ENCODE measurements at regions not wholly inside any gene's neighbourhood (a gene's known extent, or its start where the extent isn't known, plus 50 kb on each side); places are given as distances from the start of the nearest gene placed in this dataset.
"Not testable (repeated sequence)": the region's sequence is repeated elsewhere in the genome, so short reads cannot be mapped to it uniquely, and the experiment has no call there.

DNA sequence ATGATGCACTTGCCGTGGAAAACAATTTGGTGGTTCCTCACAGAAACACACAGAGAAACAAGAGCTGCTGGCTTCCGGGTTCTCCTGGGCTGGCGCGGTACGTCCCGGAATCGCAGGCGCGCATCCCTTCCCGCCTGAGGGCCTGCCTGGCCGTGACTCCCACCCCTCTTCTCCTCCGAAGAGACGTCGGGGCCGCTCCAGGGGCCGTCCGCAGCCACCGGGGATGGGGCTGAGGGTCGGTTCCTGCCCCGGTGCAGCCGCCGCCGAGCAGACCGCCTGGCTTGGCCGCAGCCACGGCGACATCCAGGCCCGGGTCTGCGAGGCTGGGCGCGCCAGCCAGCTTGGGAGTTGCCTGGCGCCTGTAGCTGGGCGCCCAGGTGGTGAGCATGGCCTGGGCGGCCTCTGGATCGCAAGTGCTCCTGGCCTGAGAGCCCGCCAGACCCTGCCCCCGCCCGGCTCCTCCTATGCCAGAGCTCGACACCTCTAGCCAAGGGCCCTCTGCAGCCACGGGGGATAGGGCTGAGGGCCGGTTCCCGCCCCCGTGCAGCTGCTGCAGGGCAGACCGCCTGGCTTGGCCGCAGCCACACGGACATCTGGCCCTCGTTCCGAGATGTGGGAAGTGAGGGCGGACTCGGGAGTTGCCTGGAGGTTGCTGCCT, 1647.5 kb downstream of the SPATA31A7 start:
- DNase-seq = not testable (repeated sequence)

DNA sequence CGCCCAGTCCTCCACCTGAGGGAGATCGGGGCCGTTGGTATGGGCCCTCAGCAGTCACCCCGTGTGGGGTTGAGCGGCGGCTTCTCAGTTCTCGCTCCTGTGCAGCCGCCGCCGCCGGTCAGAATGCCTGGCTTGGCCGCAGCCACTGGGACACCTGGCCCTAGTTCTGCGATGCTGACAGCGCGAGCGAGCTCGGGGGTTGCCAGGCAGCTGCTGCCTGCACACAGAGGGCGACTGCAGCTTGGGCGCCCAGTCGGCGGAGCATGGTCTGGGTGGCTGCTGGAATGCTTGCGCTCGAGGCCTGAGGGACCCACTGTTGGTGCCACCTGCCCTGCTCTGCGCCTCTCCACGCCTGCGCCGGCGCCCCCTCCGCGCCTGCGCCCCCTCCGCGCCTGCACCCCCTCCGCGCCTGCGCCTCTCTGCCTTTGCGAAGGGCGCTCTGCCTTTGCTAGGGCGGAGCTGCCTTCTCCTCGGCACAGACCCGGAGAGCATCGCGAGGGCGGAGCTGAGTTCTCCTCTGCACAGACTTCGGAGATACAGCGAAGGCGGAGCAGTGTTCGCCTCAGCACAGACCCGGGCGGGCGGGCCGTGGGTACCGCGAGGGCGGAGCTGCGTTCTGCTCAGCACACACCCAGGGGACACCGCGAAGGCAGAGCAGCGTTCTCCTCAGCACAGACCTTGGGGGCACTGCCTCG, 1648.3 kb downstream of the SPATA31A7 start:
- peak; percentile 90 to 91 for DNase-seq

DNA sequence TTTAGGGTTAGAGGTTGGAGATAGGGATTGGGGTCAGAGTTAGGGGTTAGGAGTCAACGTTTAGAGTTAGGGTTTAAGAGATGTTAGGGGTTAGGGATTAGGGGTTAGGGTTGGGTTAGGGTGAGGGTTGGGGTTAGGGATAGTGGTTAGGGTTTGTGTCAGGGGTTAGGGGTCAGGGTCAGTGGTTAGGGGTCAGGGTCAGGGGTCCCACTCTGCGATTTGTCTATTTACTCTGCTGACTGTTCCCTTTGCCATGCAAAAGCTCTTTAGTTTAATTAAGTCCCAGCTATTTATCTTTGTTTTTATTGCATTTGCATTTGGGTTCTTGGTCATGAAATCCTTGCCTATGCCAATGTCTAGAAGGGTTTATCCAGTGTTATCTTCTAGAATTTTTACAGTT, 1649.3 kb downstream of the SPATA31A7 start:
- not testable (repeated sequence) for DNase-seq

DNA sequence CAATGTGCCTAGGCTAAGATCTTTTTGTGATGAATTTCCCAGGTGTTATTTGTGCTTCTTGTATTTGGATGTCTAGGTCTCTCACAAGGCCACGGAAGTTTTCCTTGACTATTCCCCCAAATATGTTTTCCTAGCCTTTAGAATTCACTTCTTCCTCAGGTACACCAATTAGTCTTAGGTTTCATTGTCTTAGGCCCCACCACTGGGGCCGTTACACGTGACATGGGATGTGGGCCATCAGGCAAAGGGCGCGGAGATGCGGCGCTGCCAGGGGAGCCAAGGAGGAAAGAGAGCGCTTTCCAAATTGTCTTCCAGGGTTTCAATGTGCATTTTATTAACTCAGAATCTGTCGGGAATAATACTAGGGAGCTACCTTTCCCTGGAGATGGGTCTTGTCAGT, 1653.3 kb downstream of the SPATA31A7 start:
- DNase-seq = not testable (repeated sequence)

DNA sequence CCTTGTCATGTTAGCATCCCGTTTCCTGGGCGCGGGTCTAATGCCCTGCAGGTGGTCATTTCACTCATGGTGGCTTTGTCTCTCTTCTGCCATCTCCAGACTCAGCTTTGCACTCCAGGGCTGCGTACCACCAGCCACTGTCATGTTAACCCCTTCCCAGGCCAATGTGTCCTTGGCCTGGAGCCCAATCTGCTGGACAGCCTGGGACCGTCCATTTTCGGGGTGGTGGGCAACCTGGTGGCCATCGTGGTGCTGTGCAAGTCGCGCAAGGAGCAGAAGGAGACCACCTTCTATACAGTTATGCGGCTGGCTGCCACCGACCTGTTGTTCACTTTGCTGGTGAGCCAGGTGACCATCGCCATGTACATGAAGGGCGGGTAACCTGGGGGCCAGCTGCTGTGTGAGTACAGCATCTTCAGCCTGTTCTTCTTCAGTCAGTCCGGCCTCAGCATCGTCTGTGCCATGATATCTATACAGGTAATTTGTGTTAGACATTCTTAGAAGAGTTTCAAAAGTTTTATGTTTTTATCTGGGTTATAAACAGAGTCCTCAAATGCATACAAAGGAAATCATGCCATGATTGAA, 1654.0 kb downstream of the SPATA31A7 start:
- not testable (repeated sequence) for DNase-seq

DNA sequence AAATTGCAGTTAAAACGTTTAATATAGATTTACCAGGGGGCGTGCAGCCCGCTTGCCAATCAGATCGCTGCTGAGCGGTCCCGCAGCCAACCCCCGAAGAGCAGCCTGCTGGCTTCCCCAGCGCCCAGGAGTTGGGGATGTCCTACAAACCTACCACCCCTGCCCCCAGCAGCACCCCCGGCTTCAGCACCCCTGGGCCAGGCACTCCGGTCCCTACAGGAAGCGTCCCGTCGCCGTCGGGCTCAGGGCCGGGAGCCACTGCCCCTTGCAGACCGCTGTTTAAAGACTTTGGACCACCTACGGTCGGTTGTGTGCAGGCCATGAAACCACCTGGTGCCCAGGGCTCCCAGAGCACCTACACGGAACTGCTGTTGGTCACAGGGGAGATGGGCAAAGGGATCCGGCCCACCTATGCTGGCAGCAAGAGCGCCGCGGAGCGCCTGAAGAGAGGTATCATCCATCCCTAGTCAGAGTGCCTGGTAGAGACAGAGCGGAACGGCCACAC, 1654.9 kb downstream of the SPATA31A7 start:
- DNase-seq = not testable (repeated sequence)

DNA sequence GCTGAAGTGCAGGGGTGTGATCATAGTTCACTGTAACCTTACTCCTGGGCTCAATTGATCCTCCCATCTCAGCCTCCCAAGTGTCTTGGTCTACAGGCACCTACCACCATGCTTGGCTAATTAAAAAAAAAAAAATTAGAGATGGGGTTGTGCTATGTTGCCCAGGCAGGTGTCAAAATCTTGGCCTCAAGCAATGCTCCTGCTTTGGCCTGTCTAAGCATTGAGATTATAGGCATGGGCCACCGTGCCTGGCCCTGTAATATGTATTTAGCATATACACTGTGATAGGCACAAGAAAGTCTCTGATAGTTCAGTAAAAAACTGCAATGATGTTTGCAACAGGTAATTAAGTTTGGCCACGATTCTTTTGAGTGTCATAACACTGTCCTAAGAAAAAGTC, 1658.4 kb downstream of the SPATA31A7 start:
- DNase-seq = not testable (repeated sequence)

DNA sequence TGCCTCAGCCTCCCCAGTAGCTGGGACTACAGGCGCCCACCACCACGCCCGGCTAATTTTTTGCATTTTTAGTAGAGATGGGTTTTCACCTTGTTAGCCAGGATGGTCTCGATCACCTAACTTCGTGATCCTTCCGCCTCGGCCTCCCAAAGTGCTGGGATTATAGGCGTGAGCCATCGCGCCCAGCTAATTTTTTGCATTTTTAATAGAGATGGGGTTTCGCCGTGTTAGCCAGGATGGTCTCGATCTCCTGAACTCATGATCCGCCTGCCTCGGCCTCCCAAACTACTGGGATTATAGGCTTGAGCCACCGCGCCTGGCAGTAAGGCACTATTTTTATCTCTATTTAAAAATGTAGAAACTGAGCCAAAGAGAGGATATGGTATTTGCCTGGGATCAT, 1660.2 kb downstream of the SPATA31A7 start:
- not testable (repeated sequence) for DNase-seq

DNA sequence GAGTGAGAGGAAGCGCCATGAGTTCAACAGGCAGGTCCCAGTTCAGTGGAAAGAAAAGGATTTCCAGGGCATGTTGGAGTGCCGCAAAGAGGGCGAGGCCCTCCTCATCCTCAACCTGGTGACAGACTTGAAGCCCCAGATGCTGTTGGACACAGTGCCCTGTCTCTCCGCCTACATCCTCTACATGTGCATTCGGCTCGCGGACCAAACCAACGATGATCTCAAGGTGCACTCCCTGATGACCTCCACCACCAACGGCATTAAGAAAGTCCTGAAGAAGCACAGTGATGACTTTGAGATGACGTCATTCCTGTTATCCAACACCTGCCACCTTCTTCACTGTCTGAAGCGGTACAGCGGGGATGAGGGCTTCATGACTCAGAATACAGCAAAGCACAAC, 1667.4 kb downstream of the SPATA31A7 start:
- not testable (repeated sequence) for DNase-seq

DNA sequence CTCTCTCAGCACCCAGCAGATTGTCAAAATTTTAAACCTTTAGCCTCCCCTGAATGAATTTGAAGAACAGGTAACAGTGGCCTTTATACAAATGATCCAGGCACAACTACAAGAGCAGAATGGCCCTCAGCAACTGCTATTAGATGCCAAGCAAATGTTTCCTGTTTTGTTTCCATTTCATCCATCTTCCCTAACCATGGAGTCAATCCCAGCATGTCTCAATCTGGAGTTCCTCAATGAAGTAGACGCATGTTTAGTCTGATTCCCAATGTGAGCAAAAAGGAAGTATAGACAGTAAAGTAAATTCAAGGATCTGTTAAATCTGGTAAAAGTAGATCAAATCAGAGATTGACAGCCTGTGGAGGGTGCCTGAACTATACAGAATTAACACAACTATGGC, 1668.4 kb downstream of the SPATA31A7 start:
- DNase-seq = not testable (repeated sequence)

DNA sequence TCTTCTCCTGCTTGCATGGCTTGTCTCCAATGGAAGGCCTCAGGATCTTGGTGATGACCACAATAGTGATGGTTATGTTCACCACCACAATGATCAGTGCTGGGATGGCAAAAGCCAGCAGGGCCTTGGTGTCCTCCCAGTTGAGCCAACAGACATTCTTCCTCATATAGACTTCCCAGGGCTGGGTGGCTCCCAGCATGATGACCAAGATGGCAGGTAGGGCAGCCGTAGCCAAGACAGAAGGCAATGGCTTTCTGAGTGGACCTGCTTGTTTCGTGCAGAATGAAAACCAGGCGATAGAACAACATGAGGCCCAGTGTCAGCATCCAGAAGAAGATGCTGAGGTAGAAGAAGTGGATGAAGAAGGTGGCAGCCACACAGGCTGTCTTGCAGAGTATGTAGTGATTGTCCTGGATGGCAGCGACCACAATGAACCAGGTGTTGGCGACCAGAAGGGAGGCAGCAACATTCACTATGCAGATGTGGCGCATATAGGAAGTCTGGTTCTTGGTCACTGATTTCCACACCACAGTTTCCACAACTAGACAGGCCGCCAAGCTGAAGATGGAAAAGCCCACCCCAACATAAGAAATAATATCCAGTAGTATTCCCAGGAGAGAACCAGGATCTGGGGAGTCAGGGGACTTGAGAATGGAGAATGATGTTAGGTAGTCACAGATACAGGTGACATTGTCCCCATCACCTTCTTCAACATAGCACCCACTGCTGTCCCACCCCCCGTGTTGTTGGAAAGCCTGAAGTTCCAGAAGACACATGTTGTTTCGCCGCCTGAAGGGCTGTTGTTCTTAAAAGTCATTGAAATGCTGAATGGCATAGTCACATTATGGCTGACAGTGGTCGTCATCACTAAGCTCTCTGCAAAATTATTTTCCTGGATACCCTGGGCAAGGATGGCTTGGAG, 1671.4 kb downstream of the SPATA31A7 start:
- not testable (repeated sequence) for DNase-seq

DNA sequence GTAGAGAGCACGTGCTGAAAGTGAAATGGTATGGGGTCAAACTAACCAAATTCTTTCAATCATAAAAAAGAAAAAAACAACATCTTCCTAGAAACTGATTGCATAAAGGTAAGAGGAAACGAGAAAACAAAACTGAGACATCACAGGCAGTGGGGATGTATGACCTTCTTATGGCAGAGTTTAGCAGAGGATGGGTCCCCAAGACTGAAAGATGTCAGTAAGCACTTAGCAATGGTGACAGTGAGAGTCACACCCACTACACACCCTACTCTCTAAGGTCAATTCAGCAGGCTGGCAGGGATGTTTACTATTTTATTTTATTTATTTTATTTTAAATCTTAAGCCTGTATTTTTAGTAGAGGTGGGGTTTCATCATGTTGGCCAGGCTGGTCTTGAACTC, 1672.3 kb downstream of the SPATA31A7 start:
- DNase-seq = not testable (repeated sequence)

DNA sequence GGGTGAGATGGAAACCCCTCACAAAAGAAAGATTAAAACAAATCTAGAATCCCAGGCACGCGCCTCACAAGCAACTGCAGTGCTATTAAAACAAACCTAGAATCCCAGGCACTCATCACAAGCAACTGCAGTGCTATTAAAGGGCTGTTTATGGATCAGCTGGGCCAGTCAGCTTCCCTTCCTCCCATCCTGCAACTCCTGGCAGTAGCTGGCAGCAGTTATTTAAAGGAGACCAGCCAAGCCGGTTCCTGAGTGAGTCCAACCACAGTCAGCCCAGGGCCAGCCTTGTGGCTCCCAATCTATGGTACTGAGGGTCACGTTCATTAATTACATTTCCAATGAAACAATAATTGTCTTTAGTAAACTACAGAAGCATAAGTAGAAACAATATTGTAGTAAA, 1673.5 kb downstream of the SPATA31A7 start:
- DNase-seq = not testable (repeated sequence)

DNA sequence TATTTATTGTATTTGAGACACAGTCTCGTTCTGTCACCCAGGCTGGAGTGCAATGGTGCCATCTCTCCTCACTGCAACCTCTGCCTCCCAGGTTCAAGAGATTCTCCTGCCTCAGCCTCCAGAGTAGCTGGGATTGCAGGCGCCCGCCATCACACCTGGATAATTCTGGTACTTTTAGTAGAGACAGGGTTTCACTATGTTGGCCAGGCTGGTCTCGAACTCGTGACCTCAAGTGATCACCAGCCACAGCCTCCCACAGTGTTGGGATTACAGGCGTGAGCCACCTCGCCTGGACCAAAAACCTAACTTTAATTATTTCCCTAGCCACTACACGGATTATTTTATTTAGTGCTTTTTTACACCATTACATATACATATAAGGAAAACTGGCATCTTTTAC, 1674.0 kb downstream of the SPATA31A7 start:
- DNase-seq = not testable (repeated sequence)

DNA sequence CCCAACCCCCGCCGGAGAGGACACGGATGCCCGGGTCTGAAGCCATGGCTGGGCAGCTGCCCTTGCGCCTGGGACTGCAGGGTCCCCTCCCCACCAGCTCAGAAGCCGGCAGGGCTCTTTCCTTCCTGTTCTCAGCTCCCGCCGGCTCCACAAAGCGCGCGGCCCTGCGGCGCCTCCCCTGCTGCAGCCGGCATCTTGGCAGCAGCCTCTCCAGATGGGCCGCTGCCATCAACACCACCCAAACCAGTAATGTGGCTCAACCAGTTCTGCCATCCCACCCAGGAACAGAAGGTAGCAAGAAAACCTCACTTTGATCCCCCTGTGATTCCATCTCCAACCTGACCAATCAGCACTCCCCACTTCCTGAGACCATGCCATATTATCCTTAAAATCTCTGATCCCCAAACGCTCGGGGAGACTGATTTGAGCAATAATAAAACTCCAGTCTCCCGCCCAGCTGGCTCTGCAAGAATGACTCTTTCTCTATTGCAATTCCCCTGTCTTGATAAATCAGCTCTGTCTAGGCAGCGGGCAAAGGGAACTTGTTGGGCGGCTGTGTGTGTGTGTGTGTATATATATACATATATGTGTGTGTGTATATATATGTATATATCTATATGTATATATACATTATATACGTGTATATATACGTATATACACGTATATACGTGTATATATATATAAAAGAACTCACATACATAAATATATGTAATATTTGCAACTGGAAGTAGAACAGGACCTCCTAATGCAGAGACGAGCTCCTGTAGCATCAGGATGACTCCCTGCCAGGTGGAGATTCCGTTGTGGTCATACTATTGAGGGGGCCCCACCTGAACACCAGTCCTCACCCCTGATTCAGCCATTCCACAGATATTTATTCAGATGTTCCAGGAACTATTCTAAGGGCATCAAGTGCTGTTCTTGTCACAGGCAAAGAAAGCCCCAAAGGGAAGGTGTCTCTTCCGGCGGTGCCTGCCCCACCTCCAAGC, 1674.9 kb downstream of the SPATA31A7 start:
- not testable (repeated sequence) for DNase-seq

DNA sequence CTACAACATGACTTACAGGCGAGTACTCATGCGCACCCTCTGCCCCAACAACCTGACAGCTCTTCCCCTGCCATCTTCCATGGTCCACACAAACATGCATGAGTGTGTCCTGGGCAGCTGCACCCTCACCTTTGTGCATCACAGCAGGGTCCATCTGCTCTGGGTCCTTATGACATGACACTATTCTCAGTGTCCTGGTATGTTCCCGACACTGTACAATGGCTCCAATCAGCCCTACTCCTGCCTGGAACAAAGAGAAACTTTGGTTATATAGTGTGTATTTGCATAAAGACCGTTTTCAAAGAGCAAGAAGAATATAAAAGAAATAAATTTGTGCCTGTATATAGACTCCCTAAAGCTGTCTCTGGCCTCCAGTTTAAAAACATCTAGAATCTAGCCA, 1679.2 kb downstream of the SPATA31A7 start:
- not testable (repeated sequence) for DNase-seq

DNA sequence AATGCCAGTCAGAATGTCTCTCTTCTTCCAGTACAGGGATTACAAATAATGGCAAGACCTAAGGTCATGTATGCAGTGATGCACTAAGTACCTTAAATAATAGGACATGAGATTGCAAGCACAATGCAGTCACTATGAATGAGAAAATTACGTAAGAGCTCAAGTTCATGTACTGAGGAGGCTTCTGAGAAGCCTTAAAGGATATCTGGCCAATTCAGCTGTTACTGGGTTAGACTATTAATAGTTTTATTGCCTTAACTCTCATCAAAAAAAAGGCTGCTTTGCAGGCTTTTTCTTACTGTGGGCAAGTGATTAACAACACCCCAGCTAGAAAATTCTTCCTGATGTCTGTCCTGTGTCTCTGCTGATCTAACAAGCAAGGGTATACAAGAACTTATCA, 1681.9 kb downstream of the SPATA31A7 start:
- not testable (repeated sequence) for DNase-seq

DNA sequence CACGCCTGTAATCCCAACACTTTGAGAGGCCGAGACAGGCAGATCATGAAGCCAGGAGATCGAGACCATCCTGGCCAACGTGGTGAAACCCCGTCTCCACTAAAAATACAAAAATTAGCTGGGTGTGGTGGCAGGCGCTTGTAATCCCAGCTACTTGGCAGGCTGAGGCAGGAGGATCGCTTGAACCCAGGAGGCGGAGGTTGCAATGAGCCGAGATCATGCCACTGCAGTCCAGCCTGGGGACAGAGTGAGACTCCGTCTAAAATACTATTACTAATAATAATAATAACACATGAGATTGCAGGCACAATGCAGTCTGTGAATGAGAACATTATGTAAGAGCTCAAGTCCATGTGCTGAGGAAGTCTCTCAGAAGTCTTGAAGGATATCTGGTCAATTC, 1684.4 kb downstream of the SPATA31A7 start:
- DNase-seq = not testable (repeated sequence)

DNA sequence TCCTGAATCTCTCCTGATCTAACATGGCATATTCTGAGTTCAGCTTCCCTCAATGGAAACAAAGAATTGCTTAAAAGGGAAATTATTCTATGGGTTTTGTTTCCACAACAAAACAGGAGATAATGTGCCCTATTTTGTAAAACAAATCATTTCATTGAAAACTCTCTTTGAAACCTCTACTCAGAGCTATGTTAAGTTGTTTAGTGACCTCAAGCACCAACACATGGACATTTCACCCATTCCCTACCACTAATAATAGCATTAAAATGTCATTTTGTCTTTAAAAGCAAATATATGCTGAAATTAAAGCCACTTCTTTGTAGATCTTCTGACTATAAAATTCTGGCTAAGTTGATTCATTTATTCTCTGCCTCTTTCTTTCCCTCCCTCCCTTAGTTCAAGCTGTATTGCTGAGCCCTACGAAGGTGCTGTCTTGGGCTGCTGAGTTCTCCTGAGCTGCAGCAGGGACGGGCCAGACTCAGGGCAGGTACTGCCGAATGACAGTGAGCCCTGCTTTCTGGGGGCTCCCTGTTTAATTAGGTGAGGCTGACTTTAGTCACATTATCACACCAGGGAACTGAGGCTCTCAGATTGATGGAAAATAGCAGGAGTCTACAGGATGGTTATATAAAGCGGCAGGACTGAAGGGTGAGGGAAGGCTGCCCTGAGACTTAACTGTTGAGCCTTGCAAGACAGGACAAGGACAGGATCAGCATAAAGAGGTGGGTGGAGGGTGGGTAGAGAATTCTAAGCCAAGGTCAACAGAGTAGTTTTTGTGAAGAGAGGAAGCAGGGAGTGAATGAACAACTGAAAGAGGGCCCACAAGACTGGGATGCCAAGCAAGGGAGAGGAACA, 1685.1 kb downstream of the SPATA31A7 start:
- DNase-seq = not testable (repeated sequence)

DNA sequence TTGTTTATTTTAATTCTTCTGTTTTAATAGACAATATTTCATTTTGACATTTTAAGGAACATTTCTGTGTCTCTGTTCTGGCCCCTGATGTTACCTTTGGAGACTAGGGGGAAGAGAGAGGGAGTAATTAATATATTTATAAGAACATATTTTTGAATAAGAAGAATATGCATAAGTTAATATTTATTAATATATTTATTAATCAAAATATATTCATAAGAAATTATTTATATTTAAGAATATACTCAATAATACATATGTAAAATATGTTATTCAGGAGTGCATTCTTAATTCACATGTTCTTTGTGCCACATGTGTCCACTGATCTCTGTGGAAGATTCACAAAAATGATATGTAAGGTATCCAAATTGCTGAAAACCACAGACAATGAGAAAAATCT, 1687.7 kb downstream of the SPATA31A7 start:
- DNase-seq = not testable (repeated sequence)
